Spleen (tissue), 7 donors: ENCODE measurements at regions not wholly inside any gene's neighbourhood (a gene's known extent, or its start where the extent isn't known, plus 50 kb on each side); places are given as distances from the start of the nearest gene placed in this dataset.

Experiments
- POLR2A ChIP-seq, 3 donors: fragments of 450-650 bp; IDR thresholded peaks; one replicate each; pipeline ENCODE4 v1.5.1; 2017; ENCODE audit warnings: antibody characterized with exemption in 3 of 3, mild to moderate bottlenecking in 1 of 3
- POLR2AphosphoS5 ChIP-seq, 3 donors: sonication (generic); formaldehyde crosslinking; IDR thresholded peaks; one replicate each; pipeline ENCODE4 v1.5.1; 2017; ENCODE audit warnings: antibody characterized with exemption in 3 of 3
- TF ChIP-seq, protein P1 (sequence below), 11 experiments: fragments of 200-600 bp in 7 of 11; fragments of 450-650 bp in 4 of 11; sonication (generic) in 4 of 11; IDR thresholded peaks in 8 of 11; conservative IDR thresholded peaks in 3 of 11; 1 replicate in 7 of 11; 2 replicates in 4 of 11; pipeline versions ENCODE4 v1.4.0 to v1.8.0; 2016 to 2021; ENCODE audit warnings: antibody characterized with exemption in 11 of 11, inconsistent platforms in 4 of 11, mild to moderate bottlenecking in 1 of 11
- donor health status: DM: no; HTN: no; CAD: no; lungs with moderate emphysema.
- donor health status: DM: no; HTN: no; CAD: no.
- donor health status: DM: no; HTN: no; CAD: no.

DNA sequence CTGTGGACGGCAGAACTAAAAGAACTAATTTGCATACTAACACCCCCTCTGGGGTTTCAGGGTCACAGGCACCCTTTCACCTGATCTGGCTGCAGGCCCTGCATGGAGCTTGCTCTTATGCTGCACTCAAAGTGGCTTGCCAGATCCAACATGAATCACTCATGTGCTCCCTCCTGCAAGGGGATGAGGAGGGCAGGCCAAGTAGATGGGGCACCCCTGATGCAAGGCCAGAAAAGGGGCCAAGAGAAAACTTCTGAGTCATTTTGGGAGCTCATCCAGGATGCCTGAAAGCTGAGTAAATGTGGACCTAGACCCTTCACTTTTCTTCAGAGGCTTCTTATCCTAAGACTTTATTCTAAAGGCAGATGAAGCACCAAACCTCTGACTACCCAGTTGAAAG is 558.5 kb upstream of the PTGER4 start:
- TF ChIP-seq, protein P1, sequence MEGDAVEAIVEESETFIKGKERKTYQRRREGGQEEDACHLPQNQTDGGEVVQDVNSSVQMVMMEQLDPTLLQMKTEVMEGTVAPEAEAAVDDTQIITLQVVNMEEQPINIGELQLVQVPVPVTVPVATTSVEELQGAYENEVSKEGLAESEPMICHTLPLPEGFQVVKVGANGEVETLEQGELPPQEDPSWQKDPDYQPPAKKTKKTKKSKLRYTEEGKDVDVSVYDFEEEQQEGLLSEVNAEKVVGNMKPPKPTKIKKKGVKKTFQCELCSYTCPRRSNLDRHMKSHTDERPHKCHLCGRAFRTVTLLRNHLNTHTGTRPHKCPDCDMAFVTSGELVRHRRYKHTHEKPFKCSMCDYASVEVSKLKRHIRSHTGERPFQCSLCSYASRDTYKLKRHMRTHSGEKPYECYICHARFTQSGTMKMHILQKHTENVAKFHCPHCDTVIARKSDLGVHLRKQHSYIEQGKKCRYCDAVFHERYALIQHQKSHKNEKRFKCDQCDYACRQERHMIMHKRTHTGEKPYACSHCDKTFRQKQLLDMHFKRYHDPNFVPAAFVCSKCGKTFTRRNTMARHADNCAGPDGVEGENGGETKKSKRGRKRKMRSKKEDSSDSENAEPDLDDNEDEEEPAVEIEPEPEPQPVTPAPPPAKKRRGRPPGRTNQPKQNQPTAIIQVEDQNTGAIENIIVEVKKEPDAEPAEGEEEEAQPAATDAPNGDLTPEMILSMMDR (IDR thresholded peaks at IDR 0.05 in 8 of 11, conservative IDR thresholded peaks at IDR 0.05 in 3 of 11), result no peak
- TF ChIP-seq POLR2AphosphoS5 (IDR thresholded peaks at IDR 0.05) (no peak), POLR2A (IDR thresholded peaks at IDR 0.05) (no peak)
